ENCODE measurements at regions not wholly inside any gene's neighbourhood (a gene's known extent, or its start where the extent isn't known, plus 50 kb on each side); places are given as distances from the start of the nearest gene placed in this dataset.

GRCh38 chr10:76717141-76717540 lies 920.5 kb downstream of the KCNMA1 start:
- intact Hi-C loops (cut with DNase I) = no loop called here
- no peak for ATAC-seq
- no peaks in the 10 kb centered on the region for H3K36me3 ChIP-seq
- TF ChIP-seq POLR2A (IDR thresholded peaks at IDR 0.05) = no peak
- TF ChIP-seq CTCF (IDR thresholded peaks at IDR 0.05) = no peak
- H3K27me3 ChIP-seq = no peaks in the 10 kb centered on the region
- no peak overlapping the region for H3K4me3 ChIP-seq
- 33 to 53% (median 39%) methylated on average over 1 of the region's 1 CpG for WGBS, 4 donors
- H3K4me1 ChIP-seq = no peaks in the 10 kb centered on the region
- DNase-seq = no peak
- H3K9me3 ChIP-seq = no peaks in the 10 kb centered on the region
- H3K27ac ChIP-seq = no peak overlapping the region

- ATAC-seq (no peak), DNase-seq (no peak)
- 52 to 74% (median 60%) methylated on average over 7 to 8 of the region's 8 CpGs for WGBS, 4 donors
- Histone ChIP-seq H3K27ac (peak overlapping the region in 1 of 12 donors; percentile 7), H3K4me1 (no peaks in the 10 kb centered on the region), H3K36me3 (no peaks in the 10 kb centered on the region), H3K27me3 (no peaks in the 10 kb centered on the region), H3K9me3 (peaks cover 0 to 14% (median 3%) of the 10 kb centered on the region in 12 donors), H3K4me3 (no peak overlapping the region)
- intact Hi-C loops (cut with DNase I) = no loop called here
- TF ChIP-seq CTCF (IDR thresholded peaks at IDR 0.05) = no peak
- TF ChIP-seq POLR2A (IDR thresholded peaks at IDR 0.05) = no peak
These were observed 926.2 kb downstream of the KCNMA1 start for GRCh38 chr10:76711222-76711997.

- no peak for TF ChIP-seq POLR2A (IDR thresholded peaks at IDR 0.05)
- no peak for TF ChIP-seq CTCF (IDR thresholded peaks at IDR 0.05)
- H3K36me3 ChIP-seq = no peaks in the 10 kb centered on the region
- no peaks in the 10 kb centered on the region for H3K27me3 ChIP-seq
- no peak overlapping the region for H3K4me3 ChIP-seq
- no peaks in the 10 kb centered on the region for H3K4me1 ChIP-seq
- H3K27ac ChIP-seq = no peak overlapping the region
- intact Hi-C loops (cut with DNase I) = no loop called here
- peaks cover 0 to 16% (median 0%) of the 10 kb centered on the region in 12 donors for H3K9me3 ChIP-seq
- no peak for DNase-seq
- no peak for ATAC-seq
- 94 to 100% (median 96%) methylated on average over 1 of the region's 1 CpG for WGBS, 4 donors
These were observed 937.4 kb downstream of the KCNMA1 start for GRCh38 chr10:76700241-76700640.

- no peak for DNase-seq
- TF ChIP-seq CTCF (IDR thresholded peaks at IDR 0.05) (no peak), POLR2A (IDR thresholded peaks at IDR 0.05) (no peak)
- no peaks in the 10 kb centered on the region for H3K27me3 ChIP-seq
- no peaks in the 10 kb centered on the region for H3K36me3 ChIP-seq
- intact Hi-C loops (cut with DNase I) = no loop called here
- no peak overlapping the region for H3K4me3 ChIP-seq
- H3K9me3 ChIP-seq = peaks cover 0 to 27% (median 3%) of the 10 kb centered on the region in 12 donors
- ATAC-seq = no peak
- H3K27ac ChIP-seq = no peak overlapping the region
- no peaks in the 10 kb centered on the region for H3K4me1 ChIP-seq
These were observed 939.7 kb downstream of the KCNMA1 start for GRCh38 chr10:76697923-76698322.

Data from heart left ventricle (tissue), 16 donors.